Panc1 (cell line): ENCODE measurements at regions not wholly inside any gene's neighbourhood (a gene's known extent, or its start where the extent isn't known, plus 50 kb on each side); places are given as distances from the start of the nearest gene placed in this dataset.

Source experiments
- ATAC-seq: fragments of 200-7000 bp; cut with Tn5 transposase; 2 replicates; pipeline ENCODE4 v1.9.1; 2020; ENCODE audit warnings: mild to moderate bottlenecking, moderate library complexity
- BruUV-seq: library from RNA; stranded (reverse); fragments of 400-500 nt; replicated peaks from 2 replicates; lab custom pipeline; 2021; lab: Mats Ljungman, UMichigan
- CTCF ChIA-PET: fragments of 300-600 bp; sonication (Branson Sonifier 250); formaldehyde crosslinking; loops from one replicate; lab custom pipeline; 2022; ENCODE audit warnings: antibody characterized with exemption; lab: Charles Lee
- POLR2A ChIA-PET: fragments of 300-600 bp; sonication (Branson Sonifier 250); formaldehyde crosslinking; loops from one replicate; lab custom pipeline; 2022; ENCODE audit warnings: antibody characterized with exemption; lab: Charles Lee
- DNase-seq: peaks from one replicate; pipeline ENCODE4 v3.0.0-alpha.2; 2010; ENCODE audit warnings: low read depth, low spot score
- H3K27ac ChIP-seq: 2 replicates; pipeline ENCODE4 v1.5.1; 2011; ENCODE audit warnings: mild to moderate bottlenecking, low read length, inconsistent platforms
- H3K27me3 ChIP-seq: fragments of 200-500 bp; sonication (Bioruptor generic); 2 replicates; pipeline ENCODE4 v1.6.0; 2014; ENCODE audit warnings: low read length, inconsistent platforms; ENCODE audit not compliant: control insufficient read depth, insufficient read depth
- H3K36me3 ChIP-seq: fragments of 200-500 bp; sonication (Bioruptor generic); 2 replicates; pipeline ENCODE4 v1.5.1; 2014; ENCODE audit warnings: inconsistent platforms, mild to moderate bottlenecking, low read length, moderate library complexity; ENCODE audit not compliant: control insufficient read depth, insufficient read depth
- H3K4me1 ChIP-seq: 2 replicates; pipeline ENCODE4 v1.5.1; 2011; ENCODE audit warnings: inconsistent platforms, mild to moderate bottlenecking, low read length, moderate library complexity; ENCODE audit not compliant: control insufficient read depth, insufficient read depth
- H3K4me3 ChIP-seq, 2 experiments: 2 replicates each; pipeline ENCODE4 v1.5.1; 2011 to 2012; ENCODE audit warnings: low read depth in 2 of 2, low read length in 2 of 2, mild to moderate bottlenecking in 2 of 2, inconsistent platforms in 1 of 2, moderate library complexity in 1 of 2
- H3K9me3 ChIP-seq: fragments of 200-500 bp; sonication (Bioruptor generic); 2 replicates; pipeline ENCODE4 v1.5.1; 2014; ENCODE audit warnings: low read depth, mild to moderate bottlenecking, inconsistent platforms, low read length, moderate library complexity; ENCODE audit not compliant: control insufficient read depth, insufficient read depth
- CTCF ChIP-seq: fragments of 450-650 bp; IDR thresholded peaks from 2 replicates; pipeline ENCODE4 v1.5.1; 2017; ENCODE audit warnings: mild to moderate bottlenecking
- POLR2AphosphoS5 ChIP-seq: IDR thresholded peaks from 2 replicates; pipeline ENCODE4 v1.6.1; 2012; ENCODE audit warnings: mild to moderate bottlenecking, low read depth, low read length, moderate library complexity
- SIN3A ChIP-seq: IDR thresholded peaks from 2 replicates; pipeline ENCODE4 v1.6.1; 2012; ENCODE audit warnings: low read depth, mild to moderate bottlenecking, low read length, moderate library complexity, borderline replicate concordance; ENCODE audit not compliant: insufficient read depth
- TCF7L2 ChIP-seq: IDR thresholded peaks from 2 replicates; pipeline ENCODE4 v1.6.1; 2011; ENCODE audit warnings: mild to moderate bottlenecking, low read depth, low read length, inconsistent platforms
- in situ Hi-C: cut with HindIII; loops from 2 replicates; pipeline ENCODE4 v1.10.0; 2016; ENCODE audit warnings: low sequenced_read_pairs, low pct_unique_long_range_greater_than_20kb
- intact Hi-C: fragments of 100-400 bp; cut with micrococcal nuclease; formaldehyde crosslinking; loops from one replicate; pipeline ENCODE4 v1.10.0; 2022; ENCODE audit not compliant: unreplicated experiment
- TF ChIP-seq, protein P1 (sequence below), 2 experiments: IDR thresholded peaks; 2 replicates each; pipeline ENCODE4 v1.6.1; 2011 to 2012; ENCODE audit warnings: low read depth in 2 of 2, control low read depth in 1 of 2, low read length in 1 of 2, mild to moderate bottlenecking in 1 of 2, moderate library complexity in 1 of 2; ENCODE audit not compliant: insufficient read depth in 1 of 2

GRCh38 chr14:75368333-75368732 lies 59.5 kb upstream of the JDP2 start:
- H3K36me3 ChIP-seq = no peaks in the 10 kb centered on the region
- intact Hi-C loops = no loop called here
- no peak overlapping the region for H3K27ac ChIP-seq
- H3K27me3 ChIP-seq = peaks cover 4% of the 10 kb centered on the region
- POLR2A ChIA-PET = no interaction called here
- H3K4me1 ChIP-seq = no peaks in the 10 kb centered on the region
- CTCF ChIA-PET = no interaction called here
- in situ Hi-C loops = no loop called here
- H3K4me3 ChIP-seq = no peak overlapping the region
- no peak for TF ChIP-seq POLR2AphosphoS5
- TF ChIP-seq, protein P1, sequence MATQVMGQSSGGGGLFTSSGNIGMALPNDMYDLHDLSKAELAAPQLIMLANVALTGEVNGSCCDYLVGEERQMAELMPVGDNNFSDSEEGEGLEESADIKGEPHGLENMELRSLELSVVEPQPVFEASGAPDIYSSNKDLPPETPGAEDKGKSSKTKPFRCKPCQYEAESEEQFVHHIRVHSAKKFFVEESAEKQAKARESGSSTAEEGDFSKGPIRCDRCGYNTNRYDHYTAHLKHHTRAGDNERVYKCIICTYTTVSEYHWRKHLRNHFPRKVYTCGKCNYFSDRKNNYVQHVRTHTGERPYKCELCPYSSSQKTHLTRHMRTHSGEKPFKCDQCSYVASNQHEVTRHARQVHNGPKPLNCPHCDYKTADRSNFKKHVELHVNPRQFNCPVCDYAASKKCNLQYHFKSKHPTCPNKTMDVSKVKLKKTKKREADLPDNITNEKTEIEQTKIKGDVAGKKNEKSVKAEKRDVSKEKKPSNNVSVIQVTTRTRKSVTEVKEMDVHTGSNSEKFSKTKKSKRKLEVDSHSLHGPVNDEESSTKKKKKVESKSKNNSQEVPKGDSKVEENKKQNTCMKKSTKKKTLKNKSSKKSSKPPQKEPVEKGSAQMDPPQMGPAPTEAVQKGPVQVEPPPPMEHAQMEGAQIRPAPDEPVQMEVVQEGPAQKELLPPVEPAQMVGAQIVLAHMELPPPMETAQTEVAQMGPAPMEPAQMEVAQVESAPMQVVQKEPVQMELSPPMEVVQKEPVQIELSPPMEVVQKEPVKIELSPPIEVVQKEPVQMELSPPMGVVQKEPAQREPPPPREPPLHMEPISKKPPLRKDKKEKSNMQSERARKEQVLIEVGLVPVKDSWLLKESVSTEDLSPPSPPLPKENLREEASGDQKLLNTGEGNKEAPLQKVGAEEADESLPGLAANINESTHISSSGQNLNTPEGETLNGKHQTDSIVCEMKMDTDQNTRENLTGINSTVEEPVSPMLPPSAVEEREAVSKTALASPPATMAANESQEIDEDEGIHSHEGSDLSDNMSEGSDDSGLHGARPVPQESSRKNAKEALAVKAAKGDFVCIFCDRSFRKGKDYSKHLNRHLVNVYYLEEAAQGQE (IDR thresholded peaks at IDR 0.05; ENCODE audit: insufficient read depth in 1 of 2, low read depth in 2 of 2, low read length in 1 of 2) = no peak
- TF ChIP-seq CTCF = no peak
- TF ChIP-seq SIN3A = no peak
- TF ChIP-seq TCF7L2 = no peak
- no peak for DNase-seq
- no peaks in the 10 kb centered on the region for H3K9me3 ChIP-seq
- ATAC-seq = no peak
- no TSS peak for BruUV-seq

DNA sequence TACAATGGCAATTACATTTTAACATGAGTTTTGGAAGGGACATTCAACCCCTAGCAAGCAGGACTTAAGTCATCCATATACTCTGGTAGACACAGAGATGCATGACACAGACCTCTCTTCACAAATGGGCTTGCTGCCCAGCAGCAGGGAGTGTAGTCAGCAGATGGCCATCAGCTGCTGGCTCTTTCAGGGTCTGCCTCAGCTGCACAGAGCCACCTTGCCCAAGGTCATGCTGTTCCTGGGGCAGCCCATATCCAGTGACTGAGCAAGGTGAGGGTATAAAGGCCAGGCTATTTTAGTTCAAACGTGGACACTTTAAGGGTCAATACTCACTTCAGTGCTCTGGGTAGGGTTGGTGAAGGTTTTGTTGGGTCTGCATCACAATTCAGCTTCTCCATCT lies 58.3 kb upstream of the JDP2 start:
- in situ Hi-C loops (no loop called here), intact Hi-C loops (no loop called here)
- Histone ChIP-seq H3K4me3 (no peak overlapping the region), H3K27ac (no peak overlapping the region), H3K36me3 (no peaks in the 10 kb centered on the region), H3K9me3 (no peaks in the 10 kb centered on the region), H3K4me1 (no peaks in the 10 kb centered on the region), H3K27me3 (peaks cover 4% of the 10 kb centered on the region)
- BruUV-seq = no TSS peak
- CTCF ChIA-PET = no interaction called here
- no peak for ATAC-seq
- no peak for DNase-seq
- POLR2A ChIA-PET = no interaction called here
- TF ChIP-seq TCF7L2 = no peak

DNA sequence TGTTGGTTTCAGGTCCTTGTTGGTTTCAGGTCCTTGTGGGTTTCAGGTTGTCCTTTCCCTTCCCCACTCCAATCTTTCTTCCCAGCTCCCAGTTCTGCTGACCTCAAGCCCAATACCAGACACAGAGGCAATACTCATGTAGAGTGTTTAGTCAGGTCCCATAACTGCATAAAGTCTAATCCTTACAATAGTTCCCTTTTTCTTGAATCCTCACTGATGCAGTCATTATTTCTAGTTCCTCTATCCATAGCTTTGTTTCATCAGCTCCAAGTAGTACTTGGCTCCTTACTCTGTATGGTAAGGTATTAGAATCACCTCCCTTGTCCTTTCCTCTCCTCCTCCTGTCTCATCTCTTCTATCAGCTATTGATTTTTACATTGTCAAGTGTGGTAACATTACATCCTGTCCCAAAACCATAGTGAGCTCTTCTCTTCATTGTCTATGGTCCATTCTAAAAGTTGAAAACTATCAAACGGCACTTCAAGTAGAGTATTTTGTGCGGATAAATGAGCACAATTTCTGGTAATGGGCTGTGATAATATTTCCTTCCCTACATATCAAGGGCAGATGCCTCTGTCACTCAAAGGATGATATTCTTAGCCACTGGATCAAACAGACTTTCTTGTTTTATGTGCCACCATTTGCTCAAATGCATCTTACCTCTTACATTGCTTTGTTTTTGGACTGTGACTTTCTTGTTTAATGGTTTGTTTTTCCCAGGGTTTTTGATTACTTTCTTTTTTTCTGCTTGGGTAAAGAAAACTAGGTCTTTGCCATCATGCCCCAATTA lies 57.2 kb upstream of the JDP2 start:
- ChIA-PET CTCF (no interaction called here), POLR2A (no interaction called here)
- no peaks in the 10 kb centered on the region for H3K4me1 ChIP-seq
- in situ Hi-C loops (no loop called here), intact Hi-C loops (no loop called here)
- no peak for TF ChIP-seq POLR2AphosphoS5
- no peak for TF ChIP-seq CTCF
- TF ChIP-seq, protein P1 (IDR thresholded peaks at IDR 0.05; ENCODE audit: insufficient read depth in 1 of 2, low read depth in 2 of 2, low read length in 1 of 2) = no peak
- TF ChIP-seq TCF7L2 = no peak
- TF ChIP-seq SIN3A = no peak
- no peaks in the 10 kb centered on the region for H3K9me3 ChIP-seq
- no peak overlapping the region for H3K4me3 ChIP-seq
- H3K27me3 ChIP-seq = peaks cover 4% of the 10 kb centered on the region
- H3K27ac ChIP-seq = no peak overlapping the region
- ATAC-seq (no peak), DNase-seq (no peak)
- H3K36me3 ChIP-seq = no peaks in the 10 kb centered on the region
- BruUV-seq = no TSS peak
